ENCODE measurements at regions not wholly inside any gene's neighbourhood (a gene's known extent, or its start where the extent isn't known, plus 50 kb on each side); places are given as distances from the start of the nearest gene placed in this dataset.

DNA sequence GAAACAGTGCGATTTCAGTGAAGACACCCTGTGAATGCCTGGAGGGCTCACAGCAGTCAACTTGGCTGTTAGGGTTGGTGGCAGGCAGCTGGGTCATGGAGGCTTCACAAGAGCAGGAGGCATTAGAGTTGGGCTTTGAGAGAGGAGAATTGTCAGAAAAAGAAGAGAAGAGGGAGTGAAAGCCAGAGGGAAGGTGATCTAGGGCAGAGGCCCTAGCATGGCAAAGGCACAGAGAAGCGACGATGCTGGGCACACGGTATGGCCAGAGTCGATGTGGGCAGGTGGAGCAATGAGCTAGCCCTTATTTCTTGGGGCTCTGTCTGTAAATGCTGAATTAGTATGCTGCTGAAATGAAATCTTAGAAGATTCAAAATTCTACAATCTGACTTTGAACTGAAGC lies 52.6 kb upstream of the OLFM4 start:
- no peak for DNase-seq

- DNase-seq, result no peak
Measured at GRCh38 chr13:52975161-52975560, 53.5 kb upstream of the OLFM4 start.

DNA sequence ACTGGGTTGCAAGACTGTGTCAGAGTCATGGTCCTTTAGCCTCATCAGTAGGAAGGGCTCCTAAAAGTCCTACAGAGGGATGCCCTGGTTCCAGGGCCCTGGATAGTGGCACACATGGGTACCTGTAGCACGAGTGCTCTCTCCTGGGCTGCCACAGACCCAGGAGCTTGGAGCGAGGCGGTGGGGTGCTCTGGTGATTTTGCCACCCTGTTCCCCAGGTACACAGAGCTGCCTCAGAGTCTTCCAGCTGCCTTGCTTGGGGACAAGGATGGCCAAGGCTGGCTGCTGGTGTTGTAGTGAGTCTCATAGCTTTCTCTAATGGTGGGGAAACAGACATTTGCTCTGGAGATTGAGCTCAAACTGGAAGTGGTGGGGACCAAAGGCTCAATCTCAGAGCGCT lies 53.9 kb upstream of the OLFM4 start:
- DNase-seq, result no peak

GRCh38 chr13:52969373-52969772 lies 59.2 kb upstream of the OLFM4 start:
- no peak for DNase-seq

DNA sequence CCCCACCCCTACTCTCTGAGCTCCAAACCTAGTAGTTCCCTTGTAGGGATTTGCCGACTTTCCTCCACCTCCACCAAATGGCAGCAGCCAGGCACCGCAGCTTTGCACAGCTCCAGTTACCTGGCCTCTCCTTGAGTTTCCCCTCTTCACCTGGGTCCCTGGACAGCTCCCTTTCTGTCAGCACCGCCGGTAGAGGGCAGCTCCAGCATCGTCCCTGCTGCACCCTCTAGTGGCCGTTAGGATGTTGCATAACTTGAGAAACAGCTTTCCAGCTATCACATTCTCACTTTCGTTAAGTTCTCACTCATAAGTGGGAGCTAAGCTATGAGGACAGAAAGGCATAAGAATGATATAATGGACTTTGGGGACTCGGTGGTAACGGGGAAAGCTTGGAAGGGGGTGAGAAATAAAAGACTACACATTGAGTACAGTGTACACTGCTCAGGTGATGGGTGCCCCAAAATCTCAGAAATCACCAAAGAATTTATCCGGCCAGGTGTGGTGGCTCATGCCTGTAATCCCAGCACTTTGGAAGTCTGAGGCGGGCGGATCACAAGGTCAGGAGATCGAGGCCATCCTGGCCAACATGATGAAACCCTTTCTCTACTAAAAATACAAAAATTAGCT lies 60.4 kb upstream of the OLFM4 start:
- peak; percentile 28 for DNase-seq

DNA sequence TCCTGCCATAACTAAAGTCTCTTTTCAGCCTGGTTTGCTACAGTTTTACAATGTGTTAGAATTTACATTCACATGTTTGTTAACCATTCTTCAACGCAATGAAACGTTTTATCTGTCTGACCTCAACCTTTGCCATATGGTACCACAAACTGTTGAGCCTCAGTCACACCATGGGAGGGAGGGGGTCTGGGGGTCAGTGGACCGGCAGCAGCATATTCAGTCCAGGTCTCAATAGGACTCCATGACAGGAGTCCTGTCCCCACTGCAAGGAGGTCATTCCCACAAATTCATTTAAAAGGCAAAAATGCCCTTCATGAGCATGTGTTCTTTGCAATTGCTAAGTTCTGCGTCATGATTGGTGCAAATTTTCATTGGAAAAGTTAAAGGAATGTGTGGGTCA lies 66.6 kb upstream of the OLFM4 start:
- DNase-seq, result no peak

- no peak for DNase-seq
Measured at GRCh38 chr13:52961256-52961910, 67.2 kb upstream of the OLFM4 start.

- DNase-seq, result no peak
Measured at GRCh38 chr13:52955472-52955874, 73.1 kb upstream of the OLFM4 start.

- DNase-seq, result no peak
Measured at GRCh38 chr13:52954838-52955237, 73.8 kb upstream of the OLFM4 start.

DNA sequence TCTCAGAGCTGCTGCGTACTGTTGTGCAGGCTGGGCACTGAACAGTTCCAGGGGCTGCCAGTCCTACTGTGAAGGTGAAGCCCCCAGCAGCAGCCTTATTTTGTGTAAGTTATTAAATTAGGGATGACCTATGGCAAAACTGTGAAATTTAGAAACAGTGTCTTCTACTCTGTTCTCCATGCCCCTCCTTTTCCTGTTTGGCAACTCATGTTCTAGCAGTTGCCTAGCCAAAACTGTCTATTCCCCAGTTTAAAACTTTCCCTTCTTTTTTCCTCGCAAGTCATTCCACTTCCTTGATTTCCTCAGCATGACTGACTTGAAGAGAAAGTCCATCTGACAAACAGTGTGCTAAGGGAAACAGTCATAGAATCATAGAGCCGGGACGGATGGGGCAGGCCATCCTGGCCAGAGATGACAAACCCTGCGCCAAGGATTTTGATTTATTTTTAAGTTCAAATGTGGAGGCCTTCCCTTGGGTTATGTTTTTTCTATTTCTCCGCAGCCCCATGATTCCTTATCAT lies 78.1 kb upstream of the OLFM4 start:
- no peak for DNase-seq

- no peak for DNase-seq
Measured at GRCh38 chr13:52949742-52950141, 78.9 kb upstream of the OLFM4 start.

DNA sequence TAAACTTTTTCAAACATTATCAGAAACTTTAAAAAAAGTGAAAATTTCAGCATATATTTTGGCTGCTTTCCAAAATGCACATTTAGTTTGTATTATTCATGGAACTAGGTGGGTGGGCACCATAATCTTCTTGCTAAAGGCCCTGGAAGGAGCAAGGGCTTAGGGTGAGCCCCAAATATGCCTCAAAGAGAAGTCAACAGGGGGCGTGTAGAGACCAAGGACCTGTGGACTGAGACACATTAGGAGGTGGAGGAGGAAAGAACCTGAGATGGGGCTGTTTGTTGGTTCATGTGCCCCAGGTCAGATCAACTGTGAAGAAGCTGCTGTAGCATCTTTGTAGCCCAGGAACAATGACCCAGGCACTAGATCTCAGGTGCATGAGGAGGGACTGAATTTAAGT lies 79.6 kb upstream of the OLFM4 start:
- no peak for DNase-seq

DNA sequence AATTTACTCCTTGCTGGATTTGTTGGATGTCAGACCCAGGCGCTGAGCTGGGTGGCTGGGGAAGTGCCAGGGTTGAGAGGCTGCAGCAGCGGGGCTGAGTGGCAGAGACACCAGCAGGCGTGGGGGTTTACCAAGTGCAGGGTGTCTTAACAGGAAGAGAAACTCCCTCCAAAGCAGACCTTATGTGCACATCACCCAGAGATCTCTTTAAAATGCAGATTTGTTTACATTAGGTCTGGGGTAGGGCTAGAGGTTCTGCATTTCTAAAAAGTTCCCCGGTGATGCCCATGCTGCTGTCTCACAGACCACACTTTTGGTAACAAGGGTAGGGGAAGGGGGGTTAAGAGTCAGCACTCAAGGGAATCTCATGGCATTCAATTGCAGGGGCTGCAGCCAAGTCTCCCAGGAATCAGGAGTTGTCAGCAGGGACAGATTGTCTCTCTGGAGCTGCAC lies 80.7 kb upstream of the OLFM4 start:
- DNase-seq, result no peak

GRCh38 chr13:52945348-52945747 lies 83.3 kb upstream of the OLFM4 start:
- no peak for DNase-seq

- DNase-seq, result no peak
Measured at GRCh38 chr13:52944697-52945096, 83.9 kb upstream of the OLFM4 start.

GRCh38 chr13:52938065-52938464 lies 89.6 kb upstream of the PCDH8 start:
- no peak for DNase-seq

DNA sequence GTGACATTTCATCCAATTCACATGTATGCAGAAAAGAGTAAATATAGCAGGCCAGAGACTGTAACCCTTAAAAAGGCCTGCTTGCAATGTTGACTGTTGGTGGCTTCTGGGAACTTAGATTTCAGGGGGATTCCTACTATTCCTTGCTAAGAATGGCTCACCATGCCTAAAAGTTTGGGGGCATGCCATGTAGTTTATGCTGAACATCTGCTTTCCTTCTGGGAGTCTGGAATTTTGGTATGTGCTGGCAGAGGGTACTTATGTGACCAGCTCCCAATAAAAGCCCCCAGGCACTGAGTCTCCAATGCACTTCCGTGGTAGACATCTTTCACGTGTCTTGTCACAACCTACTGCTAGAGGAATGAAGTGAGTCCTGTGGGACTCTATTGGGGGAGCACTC lies 88.4 kb upstream of the PCDH8 start:
- no peak for DNase-seq

DNA sequence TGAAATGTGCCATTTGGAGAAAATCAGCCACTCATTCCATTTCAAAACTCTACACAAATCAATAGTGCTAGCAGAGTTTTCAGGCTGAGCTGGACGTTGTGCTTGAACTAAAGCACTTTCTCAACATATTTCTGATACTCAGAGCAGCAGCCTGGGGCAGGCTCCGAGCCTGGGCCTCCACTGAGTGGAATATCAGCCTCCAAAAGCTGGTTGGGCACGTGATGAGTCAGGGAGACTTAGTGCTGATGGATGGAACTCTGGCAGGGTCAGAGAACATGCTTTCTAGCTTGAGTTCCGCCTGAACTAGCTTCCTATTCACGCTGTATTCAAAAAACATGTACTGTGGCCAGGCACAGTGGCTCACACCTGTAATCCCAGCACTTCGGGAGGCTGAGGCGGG lies 85.8 kb upstream of the PCDH8 start:
- DNase-seq, result no peak

- DNase-seq, result no peak
Measured at GRCh38 chr13:52933547-52934210, 85.2 kb upstream of the PCDH8 start.

- DNase-seq, result no peak
Measured at GRCh38 chr13:52933099-52933498, 84.7 kb upstream of the PCDH8 start.

DNA sequence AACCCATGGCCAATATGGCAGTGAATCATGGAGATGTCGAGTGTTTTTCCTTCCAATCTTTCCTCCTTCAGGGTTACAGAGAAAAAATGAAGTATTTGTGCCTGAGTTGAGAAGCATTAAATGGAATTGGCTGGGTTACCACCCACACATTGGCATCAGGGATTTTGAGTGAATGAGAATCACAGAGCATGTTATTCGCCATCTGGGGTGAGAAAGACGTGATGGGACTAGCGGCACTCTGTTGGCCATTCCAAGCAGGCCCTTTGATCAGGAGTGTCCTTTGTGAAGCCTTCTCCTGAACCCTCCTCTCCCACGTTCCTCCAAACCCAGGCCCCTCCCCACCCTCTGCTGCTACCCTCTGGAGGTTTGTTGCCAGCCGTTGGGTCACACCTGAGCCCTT lies 84.2 kb upstream of the PCDH8 start:
- no peak for DNase-seq

GRCh38 chr13:52931539-52932431 lies 83.3 kb upstream of the PCDH8 start:
- no peak for DNase-seq

GRCh38 chr13:52931131-52931530 lies 82.7 kb upstream of the PCDH8 start:
- DNase-seq, result no peak
